Ecto neural progenitor cell (in vitro differentiated cells): ENCODE measurements at regions not wholly inside any gene's neighbourhood (a gene's known extent, or its start where the extent isn't known, plus 50 kb on each side); places are given as distances from the start of the nearest gene placed in this dataset.

ENCODE experiments used
- DNase-seq: peaks from one replicate; pipeline ENCODE4 v3.0.0-alpha.2; 2018; ENCODE audit warnings: low spot score

- DNase-seq = no peak
Measured at GRCh38 chr11:91241226-91241625, 983.4 kb upstream of the FAT3 start.

DNA sequence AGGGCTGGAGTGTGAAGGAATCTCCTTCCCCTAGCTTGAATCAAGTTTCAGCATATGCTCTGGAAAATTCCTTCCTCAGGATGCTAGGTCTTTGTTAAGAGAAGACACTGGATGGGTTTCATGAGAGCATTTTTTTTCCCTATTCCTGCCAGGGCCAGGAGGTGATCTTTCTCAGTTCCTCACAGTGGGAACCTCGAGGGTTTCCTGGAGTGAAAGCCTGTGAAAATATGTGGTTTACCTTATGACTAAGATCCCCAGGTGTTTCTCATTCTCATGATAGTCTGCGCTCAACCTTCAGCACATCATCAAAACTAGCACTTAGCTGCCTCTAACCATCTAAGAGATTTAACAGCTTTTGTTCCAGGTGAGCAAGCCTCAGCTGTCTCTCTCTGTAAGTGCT lies 985.3 kb upstream of the FAT3 start:
- no peak for DNase-seq

DNA sequence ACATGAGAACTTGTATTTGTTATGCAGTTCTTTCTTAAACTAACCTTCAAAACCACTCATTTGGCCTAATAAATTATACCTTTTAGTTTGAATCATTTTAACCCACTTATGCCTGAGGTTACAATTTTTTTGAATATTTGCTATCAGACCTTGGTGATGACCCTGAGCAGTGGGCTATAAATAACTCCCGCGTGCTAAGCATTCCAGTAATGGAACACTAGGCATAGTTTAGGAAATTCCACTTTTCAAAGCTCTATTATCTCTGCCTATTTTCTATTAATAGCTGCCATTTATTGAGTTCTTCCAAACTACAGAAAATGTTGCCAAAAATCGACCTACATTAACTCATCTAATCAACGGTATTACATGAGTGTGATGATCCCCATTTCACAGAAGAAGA lies 993.4 kb upstream of the FAT3 start:
- DNase-seq = no peak

GRCh38 chr11:91230647-91231046 lies 994.0 kb upstream of the FAT3 start:
- DNase-seq = no peak

GRCh38 chr11:91222830-91223229 lies 1000.0 kb upstream of the CHORDC1 start:
- no peak for DNase-seq

- DNase-seq = no peak
Measured at GRCh38 chr11:91220476-91221202, 997.8 kb upstream of the CHORDC1 start.

GRCh38 chr11:91219535-91219934 lies 996.7 kb upstream of the CHORDC1 start:
- no peak for DNase-seq

DNA sequence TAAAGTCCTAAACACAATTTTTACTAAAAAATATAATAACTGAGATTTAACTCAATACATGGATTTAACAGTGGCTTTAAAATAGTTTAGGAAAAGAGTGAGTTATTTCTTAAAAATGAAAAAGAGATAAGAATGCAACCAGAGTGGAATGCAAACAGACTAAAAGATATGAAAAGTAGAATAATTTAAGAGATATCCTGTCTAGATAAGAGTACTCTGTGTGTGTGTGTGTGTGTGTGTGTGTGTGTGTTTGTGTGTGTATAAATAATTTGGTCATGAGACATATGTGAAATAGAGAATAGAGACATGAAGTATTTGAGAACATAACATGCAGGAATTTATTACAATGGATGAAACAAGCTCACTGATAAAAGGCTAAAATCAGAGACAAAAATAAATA lies 986.9 kb upstream of the CHORDC1 start:
- no peak for DNase-seq

DNA sequence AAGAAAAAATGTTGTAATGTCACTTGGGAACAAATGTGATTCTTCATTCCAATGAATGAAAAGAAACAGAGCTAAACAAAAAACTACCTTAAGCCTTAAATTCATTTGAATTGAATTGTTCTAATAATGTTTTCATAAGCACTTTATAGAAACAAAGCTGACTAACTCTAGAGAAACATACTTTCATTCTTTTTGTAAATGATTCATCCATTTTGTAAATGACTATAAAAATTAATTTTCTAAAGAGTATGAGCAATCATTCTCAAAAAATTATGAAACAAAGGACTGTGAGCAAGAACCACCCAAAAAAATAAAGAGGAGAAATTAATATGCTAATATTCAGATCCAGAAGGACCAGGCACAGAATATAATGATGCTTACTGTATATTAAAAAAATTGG lies 986.5 kb upstream of the CHORDC1 start:
- no peak for DNase-seq

- DNase-seq = no peak
Measured at GRCh38 chr11:91199866-91200265, 977.0 kb upstream of the CHORDC1 start.

- no peak for DNase-seq
Measured at GRCh38 chr11:91194546-91194945, 971.7 kb upstream of the CHORDC1 start.

DNA sequence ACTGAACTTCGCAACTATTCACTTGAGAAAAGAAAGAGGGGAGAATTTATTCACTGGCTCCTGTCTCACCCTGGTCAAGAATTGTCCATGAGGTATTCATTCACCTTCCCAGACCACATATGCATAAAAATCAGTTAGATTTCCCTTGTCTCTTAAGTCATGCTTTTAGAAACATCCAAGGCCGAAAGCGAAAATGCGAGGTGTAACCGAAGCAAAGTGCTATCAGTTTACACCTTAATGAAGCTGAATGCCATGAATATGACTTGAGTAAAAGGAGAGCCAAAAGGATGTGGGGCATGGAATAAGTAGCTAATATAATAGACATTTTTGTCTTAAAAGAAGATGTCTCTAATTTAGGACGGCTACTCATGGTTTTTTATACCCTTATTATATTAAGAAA lies 965.6 kb upstream of the CHORDC1 start:
- no peak for DNase-seq

- no peak for DNase-seq
Measured at GRCh38 chr11:91187314-91187713, 964.5 kb upstream of the CHORDC1 start.

DNA sequence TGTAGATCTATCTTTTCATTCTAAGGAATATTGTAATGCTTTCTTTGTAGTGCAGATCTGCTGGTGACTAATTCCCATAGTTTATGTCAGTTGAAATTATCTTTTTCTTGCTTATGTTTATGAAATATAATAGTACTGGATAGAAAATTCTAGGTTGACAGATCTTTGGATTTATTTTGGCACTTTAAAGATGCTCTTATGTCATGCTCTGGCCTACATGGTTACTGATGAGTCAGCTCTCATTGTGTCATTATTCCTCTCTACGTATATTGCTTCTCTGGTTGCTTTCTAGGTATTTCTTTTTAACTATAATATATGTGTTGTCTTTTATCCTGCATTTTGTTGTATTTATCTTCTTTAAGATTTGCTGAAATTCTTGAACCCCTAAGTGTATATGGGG lies 955.5 kb upstream of the CHORDC1 start:
- no peak for DNase-seq

GRCh38 chr11:91174734-91175133 lies 951.9 kb upstream of the CHORDC1 start:
- no peak for DNase-seq

DNA sequence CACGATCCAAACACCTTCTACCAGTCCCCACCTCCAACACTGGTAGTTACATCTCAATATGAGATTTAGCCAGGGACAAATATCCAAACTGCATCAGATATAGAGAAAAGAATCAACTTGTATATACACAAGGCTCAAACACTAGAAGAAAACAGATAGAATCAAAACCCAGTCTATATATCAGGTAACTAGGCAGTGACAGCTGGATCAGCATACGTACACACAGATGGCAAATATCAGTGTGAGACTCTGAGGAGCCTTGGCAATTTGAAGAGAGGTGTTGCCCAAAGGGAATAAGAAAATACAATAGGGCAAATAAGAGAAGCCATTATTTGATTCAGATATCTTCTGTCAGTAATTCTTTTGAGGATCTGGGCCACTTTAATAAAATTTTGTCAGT lies 951.3 kb upstream of the CHORDC1 start:
- no peak for DNase-seq

DNA sequence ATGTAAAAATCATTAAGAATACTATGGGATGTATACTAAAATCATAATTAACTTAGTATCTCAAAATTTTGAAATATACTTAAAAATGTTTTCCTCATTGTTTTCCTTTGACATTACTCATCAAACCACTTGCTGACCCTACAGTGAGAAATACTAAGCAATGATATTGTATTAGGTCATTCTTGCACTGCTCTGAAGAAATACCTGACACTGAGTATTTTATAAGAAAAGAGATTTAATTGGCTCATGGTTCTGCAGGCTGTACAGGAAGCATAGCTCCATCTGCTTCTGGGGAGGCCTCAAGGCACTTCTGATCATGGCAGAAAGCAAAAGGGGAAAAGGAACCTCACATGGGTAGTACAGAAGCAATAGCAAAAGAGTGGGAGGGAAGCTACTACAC lies 950.9 kb upstream of the CHORDC1 start:
- no peak for DNase-seq

GRCh38 chr11:91170711-91171110 lies 947.9 kb upstream of the CHORDC1 start:
- DNase-seq = no peak

DNA sequence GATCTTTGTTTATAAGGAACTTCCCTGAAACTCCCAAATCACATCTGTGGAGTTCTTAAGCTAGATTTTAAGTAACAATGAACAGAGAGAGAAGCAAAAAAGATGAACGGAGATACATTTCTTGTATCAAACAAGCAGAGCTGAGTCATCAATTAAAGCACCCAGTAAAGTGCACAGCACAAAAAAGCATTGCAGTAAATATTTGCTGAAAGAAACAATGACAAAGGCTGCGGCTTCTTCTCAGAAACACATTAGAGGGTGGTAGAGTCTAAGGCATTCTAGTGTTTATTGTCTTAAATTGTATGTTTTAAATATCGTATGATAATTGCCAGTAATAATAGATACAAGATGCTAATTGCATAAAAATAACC lies 941.6 kb upstream of the CHORDC1 start:
- no peak for DNase-seq

- no peak for DNase-seq
Measured at GRCh38 chr11:91163619-91164451, 941.0 kb upstream of the CHORDC1 start.

- no peak for DNase-seq
Measured at GRCh38 chr11:91160661-91161060, 937.8 kb upstream of the CHORDC1 start.

DNA sequence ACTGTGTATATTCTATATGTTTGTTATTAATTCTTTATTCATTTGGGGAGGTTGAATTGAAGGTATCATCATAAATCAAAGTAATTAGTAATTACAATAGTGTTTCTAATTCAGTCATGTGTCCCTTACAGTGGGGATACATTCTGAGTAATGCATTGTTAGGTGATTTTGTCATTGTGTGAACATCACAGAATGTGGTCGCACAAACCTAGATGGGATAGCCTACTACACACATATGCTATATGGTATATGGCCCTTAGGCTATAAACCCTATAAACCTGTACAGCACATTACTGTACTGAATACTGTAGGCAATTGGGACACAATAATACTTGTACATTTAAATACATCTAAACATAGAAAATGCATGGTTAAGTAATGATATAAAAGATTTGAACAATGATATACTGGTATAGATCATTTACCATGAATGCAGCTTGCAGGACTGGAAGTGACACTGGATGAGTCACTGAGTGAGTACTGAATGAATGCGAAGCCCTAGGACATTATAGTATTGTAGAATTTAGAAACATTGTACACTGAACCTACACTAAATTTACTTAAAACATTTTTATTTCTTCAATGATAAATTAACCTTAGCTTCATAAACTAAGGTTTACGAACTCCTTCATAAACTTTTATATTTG lies 936.2 kb upstream of the CHORDC1 start:
- no peak for DNase-seq

DNA sequence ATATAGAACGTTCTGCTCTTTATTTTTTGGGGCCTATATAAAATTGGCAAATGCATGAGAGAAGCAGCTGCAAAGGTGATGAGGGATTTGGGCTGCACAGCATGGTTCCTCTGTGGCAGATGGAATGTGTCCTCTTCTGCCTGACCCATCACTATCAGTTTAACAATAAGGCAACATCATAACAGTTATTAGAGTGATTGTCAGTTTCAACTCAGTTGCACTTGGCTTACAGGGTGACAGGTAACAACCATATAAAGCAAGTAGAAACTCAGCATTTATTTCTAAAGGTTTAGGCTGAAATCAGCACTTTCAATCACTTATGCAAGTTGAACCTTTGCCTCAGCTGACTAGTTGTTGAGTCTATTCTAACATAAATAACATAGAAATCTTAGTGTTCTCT lies 935.4 kb upstream of the CHORDC1 start:
- no peak for DNase-seq
